H7 (cell line): ENCODE measurements at regions not wholly inside any gene's neighbourhood (a gene's known extent, or its start where the extent isn't known, plus 50 kb on each side); places are given as distances from the start of the nearest gene placed in this dataset.

Source experiments
- DNase-seq: peaks from one replicate; pipeline ENCODE4 v3.0.0; 2012
- H3K27me3 ChIP-seq: 2 replicates; pipeline ENCODE4 v1.6.0; 2011; ENCODE audit warnings: mild to moderate bottlenecking, low read length; ENCODE audit not compliant: control insufficient read depth, insufficient read depth
- H3K36me3 ChIP-seq: replicated peaks from 2 replicates; pipeline ENCODE4 v1.5.1; 2011; ENCODE audit warnings: low read length; ENCODE audit not compliant: control insufficient read depth, insufficient read depth
- H3K4me3 ChIP-seq: 2 replicates; pipeline ENCODE4 v1.5.1; 2011; ENCODE audit warnings: low read depth, mild to moderate bottlenecking, control low read depth, low read length, moderate library complexity; ENCODE audit not compliant: insufficient read depth

DNA sequence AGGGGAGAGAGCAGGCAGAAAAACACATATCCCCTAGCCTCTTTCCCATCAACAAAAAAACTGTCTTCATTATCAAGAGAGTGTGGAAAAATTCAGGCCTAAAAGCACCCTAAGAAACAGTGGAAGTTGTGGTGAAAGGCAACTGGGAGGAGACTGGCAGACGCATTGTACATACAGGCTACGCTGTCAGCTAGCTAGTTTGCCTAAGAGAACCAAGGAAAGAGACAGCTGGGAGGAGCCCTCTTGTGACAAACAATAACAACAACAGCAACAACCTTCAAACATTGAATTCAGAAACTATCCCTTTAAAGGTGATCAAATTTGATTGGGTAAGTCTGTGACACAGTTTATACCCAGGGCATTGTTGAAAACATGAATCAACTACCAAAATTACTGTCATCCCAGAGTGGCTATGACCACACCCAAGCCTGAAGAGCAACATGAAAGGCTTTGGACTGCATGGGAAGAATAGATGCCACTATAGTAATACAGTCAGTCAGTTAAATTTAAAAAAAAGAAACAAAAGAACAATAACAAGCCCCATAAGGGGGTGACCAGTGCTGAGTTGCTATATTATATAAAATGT, 88.9 kb upstream of the CRIM1 start:
- Histone ChIP-seq H3K27me3 (no peaks in the 10 kb centered on the region), H3K4me3 (no peak overlapping the region), H3K36me3 (no peaks in the 10 kb centered on the region)
- DNase-seq, result no peak

DNA sequence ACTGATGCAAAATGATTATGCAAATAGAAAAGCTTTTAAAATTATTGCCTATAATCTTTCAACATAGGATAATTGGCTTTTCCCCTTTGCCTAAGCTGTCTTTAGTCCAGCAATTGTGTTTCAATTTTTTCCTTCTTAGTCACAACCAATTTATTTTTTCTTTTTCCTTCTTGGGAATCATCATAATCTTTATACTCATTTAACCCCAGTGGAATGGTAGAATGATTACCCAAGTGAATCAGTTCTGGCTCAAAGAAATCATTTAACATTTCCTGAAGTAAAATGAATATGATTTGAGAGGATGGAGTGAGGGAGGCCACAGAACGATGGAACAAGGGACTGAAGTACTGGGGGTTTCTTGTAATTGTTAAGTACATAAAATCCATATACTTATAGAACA, 93.0 kb upstream of the CRIM1 start:
- H3K36me3 ChIP-seq, result no peaks in the 10 kb centered on the region
- no peak overlapping the region for H3K4me3 ChIP-seq
- no peak for DNase-seq
- H3K27me3 ChIP-seq, result no peaks in the 10 kb centered on the region

DNA sequence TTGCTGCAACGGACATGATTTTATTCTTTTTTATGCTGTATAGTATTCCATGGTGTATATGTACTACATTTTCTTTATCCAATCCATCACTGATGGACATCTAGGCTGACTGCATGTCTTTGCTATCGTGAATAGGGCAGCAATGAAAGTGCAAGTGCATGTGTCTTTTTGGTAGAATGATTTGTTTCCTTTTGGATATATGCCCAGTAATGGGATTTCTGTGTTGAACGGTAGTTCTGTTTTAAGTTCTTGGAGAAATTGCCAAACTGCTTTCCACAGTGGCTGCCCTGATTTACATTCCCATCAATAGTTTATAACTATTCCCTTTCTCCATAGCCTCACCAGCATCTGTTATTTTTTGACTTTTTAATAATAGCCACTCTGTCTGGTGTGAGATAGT, 99.7 kb upstream of the CRIM1 start:
- no peaks in the 10 kb centered on the region for H3K36me3 ChIP-seq
- no peak for DNase-seq
- no peaks in the 10 kb centered on the region for H3K27me3 ChIP-seq
- H3K4me3 ChIP-seq, result no peak overlapping the region

DNA sequence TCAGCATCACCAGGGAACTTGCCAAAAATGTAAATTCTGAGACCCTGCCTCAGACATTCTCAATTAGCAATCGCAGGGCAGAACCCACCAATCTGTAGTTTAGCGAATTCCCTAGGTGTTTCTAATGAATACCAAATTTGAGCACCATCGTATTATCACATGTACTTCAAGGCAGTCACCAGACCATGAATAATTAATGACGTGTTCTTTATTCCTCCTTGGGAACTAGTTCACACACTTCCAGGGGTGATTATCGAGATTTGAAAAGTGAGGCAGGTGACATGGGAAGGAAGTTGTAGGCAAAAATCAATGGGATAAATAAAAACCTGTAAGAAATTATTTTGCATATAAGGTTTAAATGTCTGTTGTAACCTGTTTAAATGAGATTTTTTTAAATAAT, 102.5 kb upstream of the CRIM1 start:
- no peak for DNase-seq
- no peaks in the 10 kb centered on the region for H3K27me3 ChIP-seq
- H3K4me3 ChIP-seq, result no peak overlapping the region
- H3K36me3 ChIP-seq, result no peaks in the 10 kb centered on the region

DNA sequence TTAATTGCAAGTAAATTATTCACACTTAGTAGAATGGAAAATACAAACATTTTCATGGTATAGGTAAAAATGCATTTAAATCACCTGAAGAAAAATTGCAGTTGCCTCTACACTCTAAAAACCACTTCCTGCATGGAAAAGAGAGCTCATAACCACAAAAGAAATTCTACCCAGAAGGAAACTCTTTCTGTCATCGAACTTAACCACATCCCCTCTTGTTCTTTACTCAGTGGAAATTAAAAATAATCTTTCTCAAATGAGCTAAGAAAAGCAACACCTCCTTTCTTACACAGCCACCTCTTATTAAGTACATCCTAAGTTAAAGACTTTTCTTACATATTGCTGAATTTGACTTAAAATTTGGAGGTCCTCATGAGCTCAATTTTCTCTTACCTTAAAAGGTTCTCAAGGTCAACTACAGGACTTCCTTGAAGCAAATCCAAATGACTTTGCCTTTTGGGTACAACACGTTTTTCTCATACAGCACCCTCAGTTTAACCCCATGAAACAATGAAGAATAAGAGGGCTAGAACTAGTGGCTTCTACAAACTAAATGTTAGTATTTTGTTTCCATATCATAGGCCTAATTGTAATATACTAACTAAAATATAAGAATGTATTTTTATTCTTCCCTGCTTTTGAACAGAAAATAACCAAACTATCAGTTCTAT, 109.1 kb upstream of the CRIM1 start:
- Histone ChIP-seq H3K27me3 (no peaks in the 10 kb centered on the region), H3K4me3 (no peak overlapping the region), H3K36me3 (no peaks in the 10 kb centered on the region)
- no peak for DNase-seq

DNA sequence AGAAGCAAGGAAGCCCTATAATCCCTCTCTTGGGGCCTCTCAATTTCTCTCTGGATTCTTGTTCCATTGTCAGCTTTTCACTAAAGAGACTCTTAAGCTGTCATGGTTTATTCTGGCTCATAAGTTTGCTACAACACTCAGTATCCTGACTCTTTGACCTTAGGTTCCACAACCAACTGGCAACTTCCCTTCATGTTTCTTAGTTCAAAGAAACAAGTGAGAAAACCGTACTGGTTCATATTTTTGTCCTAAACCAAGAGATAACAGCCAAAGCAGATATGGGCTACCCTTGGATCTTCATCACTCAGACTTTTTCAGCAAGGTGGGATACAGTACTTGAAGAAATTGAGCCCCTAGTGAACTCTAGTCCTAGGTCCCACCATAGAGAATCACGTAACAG, 109.9 kb upstream of the CRIM1 start:
- H3K4me3 ChIP-seq, result no peak overlapping the region
- no peaks in the 10 kb centered on the region for H3K27me3 ChIP-seq
- no peaks in the 10 kb centered on the region for H3K36me3 ChIP-seq
- no peak for DNase-seq

DNA sequence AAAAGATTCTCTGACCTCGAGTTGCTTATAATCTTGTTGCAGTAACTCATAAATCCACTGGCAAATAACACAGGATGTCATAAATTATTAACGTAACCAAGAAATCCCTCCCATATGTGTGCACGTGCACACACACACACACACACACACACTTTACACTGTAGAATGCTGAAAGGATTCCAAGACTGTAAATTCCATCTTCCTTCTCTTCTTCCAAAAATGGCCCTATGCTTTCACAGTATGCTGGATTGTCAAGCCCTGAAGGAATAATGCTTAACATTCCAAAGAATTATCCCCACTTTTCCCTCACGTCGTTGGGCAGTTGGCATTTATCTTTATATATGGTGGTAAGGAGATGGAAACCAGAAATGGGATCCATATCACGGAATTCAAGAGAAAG, 117.5 kb upstream of the CRIM1 start:
- no peak for DNase-seq
- Histone ChIP-seq H3K27me3 (no peaks in the 10 kb centered on the region), H3K36me3 (no peaks in the 10 kb centered on the region), H3K4me3 (no peak overlapping the region)

DNA sequence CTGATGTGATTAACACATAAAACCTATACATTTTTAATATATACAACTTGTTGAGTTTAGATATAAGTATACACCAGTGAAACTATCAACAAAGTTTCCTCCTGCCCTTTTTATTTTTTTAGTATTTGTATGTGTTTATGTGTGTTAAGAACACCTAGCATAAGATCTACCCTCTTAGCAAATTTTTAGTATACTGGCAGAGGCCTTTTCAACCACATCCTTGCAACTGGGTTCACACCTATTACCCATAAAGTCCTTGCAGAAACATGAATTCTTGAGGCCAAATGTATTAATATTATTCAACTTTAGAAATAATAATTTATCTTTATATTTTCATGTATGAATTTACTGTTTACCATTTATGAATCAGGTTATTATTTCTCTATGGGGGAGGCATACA, 119.7 kb upstream of the CRIM1 start:
- H3K27me3 ChIP-seq, result no peaks in the 10 kb centered on the region
- DNase-seq, result no peak
- no peak overlapping the region for H3K4me3 ChIP-seq
- no peaks in the 10 kb centered on the region for H3K36me3 ChIP-seq

DNA sequence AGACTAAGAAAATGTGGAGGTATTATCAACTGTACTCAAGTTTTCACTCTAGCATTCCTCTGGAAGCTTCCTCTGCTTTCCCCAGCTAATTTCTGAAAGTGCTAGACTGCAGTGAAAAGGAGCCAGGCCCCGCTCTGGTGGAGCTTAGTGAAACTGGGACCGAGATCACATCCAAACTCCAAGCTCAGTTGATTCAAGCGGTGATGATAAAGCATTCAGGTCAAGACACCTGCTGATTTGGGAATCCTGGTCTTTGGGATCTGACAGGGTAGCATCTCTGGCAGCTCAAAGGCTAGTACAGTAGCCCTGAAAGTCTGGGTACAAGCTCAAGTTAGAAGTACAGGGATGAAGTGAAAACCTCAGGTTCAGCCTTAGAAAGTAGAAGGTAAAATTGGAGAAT, 120.2 kb upstream of the CRIM1 start:
- Histone ChIP-seq H3K36me3 (no peaks in the 10 kb centered on the region), H3K27me3 (no peaks in the 10 kb centered on the region), H3K4me3 (no peak overlapping the region)
- peak; percentile 8 for DNase-seq

DNA sequence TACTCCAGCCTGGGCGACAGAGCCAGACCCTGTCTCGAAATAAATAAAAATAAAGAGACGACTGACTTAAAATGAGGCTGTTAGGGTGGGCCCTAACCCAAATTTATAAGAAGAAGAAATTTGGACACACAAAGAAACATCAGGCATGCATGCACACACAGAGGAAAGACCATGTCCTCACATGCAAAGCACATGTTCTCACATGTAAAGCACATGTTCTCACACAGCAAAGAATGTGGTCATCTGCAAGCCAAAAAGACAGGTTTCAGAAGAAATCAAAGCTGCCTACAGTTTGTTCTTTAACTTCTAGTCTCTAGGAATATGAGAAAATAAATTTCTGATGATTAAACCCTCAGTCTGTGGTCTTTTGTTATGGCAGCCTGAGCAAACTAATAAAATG, 132.3 kb upstream of the CRIM1 start:
- Histone ChIP-seq H3K36me3 (no peaks in the 10 kb centered on the region), H3K27me3 (no peaks in the 10 kb centered on the region), H3K4me3 (no peak overlapping the region)
- no peak for DNase-seq

DNA sequence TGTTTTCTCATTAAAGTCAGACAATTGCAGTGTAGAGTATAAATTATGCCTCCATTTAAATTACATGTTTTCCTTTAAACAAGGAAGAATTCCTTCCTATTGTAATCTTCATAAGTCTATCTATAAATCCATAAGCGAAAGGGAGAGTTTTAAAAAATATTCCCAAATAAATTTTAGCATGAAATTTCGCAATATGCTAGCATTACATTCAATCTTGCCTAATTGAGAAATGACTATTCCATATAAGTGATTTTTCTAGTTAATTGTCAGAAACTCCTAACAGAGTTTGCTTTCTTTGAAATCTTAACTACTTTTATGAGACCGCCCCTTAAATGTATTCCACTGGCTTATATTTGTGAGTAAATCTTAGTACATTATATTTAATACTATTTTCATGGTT, 133.1 kb upstream of the CRIM1 start:
- Histone ChIP-seq H3K4me3 (no peak overlapping the region), H3K36me3 (no peaks in the 10 kb centered on the region), H3K27me3 (no peaks in the 10 kb centered on the region)
- DNase-seq, result no peak

DNA sequence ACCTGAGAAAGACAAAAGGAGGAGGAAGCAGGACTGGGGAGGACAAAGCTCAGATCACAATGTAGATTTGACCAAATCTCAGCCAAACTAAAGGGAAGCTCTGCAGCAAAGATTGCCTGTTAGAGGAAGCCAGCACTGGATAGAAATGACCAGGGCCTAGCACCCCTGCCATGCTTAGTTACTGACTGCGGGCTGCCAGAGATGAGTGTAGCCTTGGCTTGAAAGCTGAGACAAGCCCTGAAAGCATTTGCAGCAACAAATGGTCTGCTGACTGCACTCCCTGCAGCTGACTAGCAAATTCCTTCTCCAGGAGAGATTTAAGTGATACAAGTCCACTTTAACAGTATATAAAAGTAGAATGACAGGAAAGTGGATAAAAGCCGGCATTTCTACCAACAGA, 140.9 kb upstream of the CRIM1 start:
- peak; percentile 3 for DNase-seq
- Histone ChIP-seq H3K36me3 (no peaks in the 10 kb centered on the region), H3K27me3 (no peaks in the 10 kb centered on the region), H3K4me3 (no peak overlapping the region)

DNA sequence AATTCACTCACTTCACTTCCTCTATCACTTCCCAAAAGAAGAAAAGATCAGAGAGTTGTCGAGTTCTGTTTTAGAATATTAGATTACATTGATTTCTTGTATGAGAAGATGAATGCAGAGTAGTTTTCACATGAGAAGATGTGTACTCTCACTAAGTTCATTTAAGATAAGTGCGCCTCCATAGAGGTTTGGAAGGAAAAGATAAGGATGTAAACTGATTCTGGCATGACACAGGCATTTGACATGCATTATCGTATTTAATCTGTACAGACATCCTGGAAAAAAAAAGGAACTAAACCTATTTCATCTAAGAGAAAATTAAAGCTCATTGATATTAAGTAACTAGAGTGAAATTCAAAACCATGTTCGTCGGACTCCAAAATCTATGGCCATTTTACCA, 152.2 kb upstream of the CRIM1 start:
- Histone ChIP-seq H3K27me3 (no peaks in the 10 kb centered on the region), H3K4me3 (no peak overlapping the region), H3K36me3 (no peaks in the 10 kb centered on the region)
- DNase-seq, result no peak

DNA sequence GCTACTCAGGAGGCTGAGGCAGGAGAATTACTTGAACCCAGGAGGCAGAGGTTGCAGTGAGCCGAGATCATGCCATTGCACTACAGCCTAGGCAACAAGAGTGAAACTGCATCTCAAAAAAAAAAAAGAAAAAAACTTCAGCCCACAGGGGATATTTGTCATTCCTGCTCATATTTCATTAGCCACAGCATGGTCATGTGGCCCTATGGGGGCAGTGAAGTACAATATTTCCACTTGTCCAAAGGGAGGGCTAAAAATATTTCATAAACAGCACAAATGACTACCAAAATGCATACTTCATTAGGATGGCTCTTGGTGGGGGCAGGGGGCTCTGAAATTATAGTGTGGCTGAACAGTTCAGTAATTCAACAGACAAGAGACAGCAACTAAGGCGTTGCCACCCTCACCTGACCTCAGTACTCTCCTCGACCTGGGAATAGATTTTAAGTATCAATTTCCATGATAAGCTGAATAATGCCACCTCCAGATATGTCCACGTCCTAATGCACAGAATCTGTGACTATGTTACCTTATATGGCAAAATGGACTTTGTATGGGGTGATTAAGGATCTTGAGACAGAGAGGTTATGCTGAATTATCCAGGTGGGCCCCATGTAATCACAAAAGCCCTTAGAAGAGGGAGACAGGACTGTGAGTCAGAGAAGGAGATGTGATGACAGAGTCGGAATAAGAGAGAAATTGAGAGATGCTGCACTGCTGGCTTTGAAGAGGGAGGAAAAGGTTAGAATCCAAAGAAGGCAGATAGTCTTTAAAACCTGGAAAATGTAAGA, 158.2 kb upstream of the CRIM1 start:
- Histone ChIP-seq H3K36me3 (no peaks in the 10 kb centered on the region), H3K4me3 (no peak overlapping the region), H3K27me3 (no peaks in the 10 kb centered on the region)
- no peak for DNase-seq

DNA sequence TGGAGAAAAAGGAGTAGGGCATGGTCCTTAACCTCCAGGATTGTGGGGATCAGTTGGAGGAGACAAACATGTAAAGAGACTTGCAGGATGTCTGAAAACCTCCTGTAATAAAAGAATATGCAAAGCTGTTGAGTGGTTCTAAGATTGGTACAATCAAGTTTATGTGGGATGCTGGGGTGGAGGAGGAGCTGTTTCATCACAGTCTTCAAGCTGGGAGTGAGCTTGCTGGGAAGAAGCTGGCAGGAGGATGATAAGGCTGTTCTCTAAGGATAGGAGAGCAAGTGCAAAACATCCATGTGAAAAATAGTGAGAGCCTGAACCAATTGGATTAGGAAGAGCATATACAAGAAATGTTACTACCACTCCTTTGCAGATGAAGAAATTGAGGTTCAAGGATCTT, 161.9 kb upstream of the CRIM1 start:
- H3K27me3 ChIP-seq, result no peaks in the 10 kb centered on the region
- no peak for DNase-seq
- H3K4me3 ChIP-seq, result no peak overlapping the region
- H3K36me3 ChIP-seq, result no peaks in the 10 kb centered on the region
